OCI-LY1 (cell line): ENCODE measurements at regions not wholly inside any gene's neighbourhood (a gene's known extent, or its start where the extent isn't known, plus 50 kb on each side); places are given as distances from the start of the nearest gene placed in this dataset.

Experiments used
- H2AFZ ChIP-seq: fragments of 200-600 bp; sonication (generic), shearing (Covaris generic); 2 replicates; pipeline ENCODE4 v1.6.0; 2014; ENCODE audit warnings: antibody characterized with exemption, mild to moderate bottlenecking, low read length
- H3F3A ChIP-seq: fragments of 200-600 bp; sonication (generic), shearing (Covaris generic); 2 replicates; pipeline ENCODE4 v1.6.0; 2014; ENCODE audit warnings: mild to moderate bottlenecking, antibody characterized with exemption, low read length, moderate library complexity; ENCODE audit not compliant: insufficient read depth
- H3K27ac ChIP-seq: fragments of 200-600 bp; sonication (generic); 2 replicates; pipeline ENCODE4 v1.5.1; 2014; ENCODE audit warnings: low read length, mixed run types, mild to moderate bottlenecking, low read depth; ENCODE audit not compliant: poor library complexity, severe bottlenecking
- H3K27me3 ChIP-seq: fragments of 200-600 bp; sonication (generic); 2 replicates; pipeline ENCODE4 v1.6.0; 2014; ENCODE audit warnings: antibody characterized with exemption, mild to moderate bottlenecking, low read length, moderate library complexity; ENCODE audit not compliant: insufficient read depth
- H3K36me3 ChIP-seq: fragments of 200-600 bp; sonication (generic); 2 replicates; pipeline ENCODE4 v1.6.1; 2014; ENCODE audit warnings: mild to moderate bottlenecking, antibody characterized with exemption, low read length, moderate library complexity, mixed read lengths; ENCODE audit not compliant: insufficient read depth
- H3K4me1 ChIP-seq: fragments of 200-600 bp; sonication (generic); 2 replicates; pipeline ENCODE4 v1.5.1; 2014; ENCODE audit warnings: mild to moderate bottlenecking, low read length, moderate library complexity; ENCODE audit not compliant: insufficient read depth, severe bottlenecking
- H3K4me2 ChIP-seq: fragments of 200-600 bp; sonication (generic), shearing (Covaris generic); 2 replicates; pipeline ENCODE4 v1.6.1; 2014; ENCODE audit warnings: low read length
- H3K4me3 ChIP-seq: fragments of 200-600 bp; sonication (generic); 2 replicates; pipeline ENCODE4 v1.5.1; 2014; ENCODE audit warnings: low read length, low read depth, mild to moderate bottlenecking, mixed read lengths; ENCODE audit not compliant: poor library complexity, severe bottlenecking
- H3K79me2 ChIP-seq: fragments of 200-600 bp; shearing (Covaris generic); 2 replicates; pipeline ENCODE4 v1.6.1; 2016; ENCODE audit warnings: mixed run types, low read length, mixed read lengths; ENCODE audit not compliant: insufficient read depth
- H3K9ac ChIP-seq: fragments of 200-600 bp; sonication (generic), shearing (Covaris generic); 2 replicates; pipeline ENCODE4 v1.6.1; 2014; ENCODE audit warnings: mild to moderate bottlenecking, low read length, mixed read lengths
- H3K9me2 ChIP-seq: fragments of 200-600 bp; sonication (generic), shearing (Covaris generic); 2 replicates; pipeline ENCODE4 v1.6.1; 2014; ENCODE audit warnings: low read depth, mild to moderate bottlenecking, low read length, mixed read lengths
- H3K9me3 ChIP-seq: fragments of 200-600 bp; shearing (Covaris generic); 2 replicates; pipeline ENCODE4 v1.6.1; 2014; ENCODE audit warnings: low read length, mixed read lengths
- H4K20me1 ChIP-seq: fragments of 200-600 bp; sonication (generic), shearing (Covaris generic); 2 replicates; pipeline ENCODE4 v1.6.0; 2016; ENCODE audit warnings: mild to moderate bottlenecking, low read length; ENCODE audit not compliant: insufficient read depth
- EZH2 ChIP-seq: fragments of 200-600 bp; sonication (generic), shearing (Covaris generic); IDR thresholded peaks from 2 replicates; pipeline ENCODE4 v1.8.0; 2017; ENCODE audit warnings: borderline replicate concordance, mixed run types, mild to moderate bottlenecking, antibody characterized with exemption, low read length, moderate library complexity, mixed read lengths
- TF ChIP-seq, protein P1 (sequence below): fragments of 200-600 bp; sonication (generic), shearing (Covaris generic); IDR thresholded peaks from 2 replicates; pipeline ENCODE4 v1.5.1; 2017; ENCODE audit warnings: mild to moderate bottlenecking, antibody characterized with exemption, low read length, moderate library complexity, mixed read lengths

DNA sequence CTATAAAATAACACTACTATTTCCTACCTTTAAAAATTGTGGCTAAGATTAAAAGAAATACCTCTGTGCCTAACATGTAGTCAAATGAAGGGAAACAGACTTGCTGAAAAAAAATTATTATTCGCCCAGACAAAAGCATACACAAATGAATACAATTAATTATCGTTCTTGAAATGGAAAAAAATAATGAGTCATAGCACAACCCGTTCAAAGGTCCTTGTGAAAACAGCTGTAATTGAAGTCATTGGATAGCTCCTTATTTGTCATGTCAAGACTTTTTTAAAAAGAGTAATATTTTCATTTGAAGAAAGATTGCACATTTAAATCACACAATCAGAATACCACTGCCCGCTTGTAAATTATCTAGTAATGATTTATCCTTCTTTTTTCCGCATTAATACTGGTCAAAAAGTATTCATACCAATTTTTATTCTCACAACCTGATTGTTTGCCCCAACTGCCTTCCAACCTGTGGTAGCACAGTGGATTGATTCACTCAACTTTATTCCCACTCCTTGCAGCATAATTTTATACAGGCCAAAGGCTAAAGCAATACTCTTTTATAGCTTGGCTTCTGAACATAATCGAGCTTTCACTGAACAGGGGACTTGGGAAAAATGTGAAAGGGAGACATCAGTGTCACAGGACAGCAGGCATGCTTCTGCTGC, 655.2 kb upstream of the MAP3K7 start:
- Histone ChIP-seq H3K9me2 (no peaks in the 10 kb centered on the region), H3K9me3 (no peaks in the 10 kb centered on the region), H3K27me3 (0 out of 2 replicates have a peak, but pooled peaks cover 2% of the 10 kb centered on the region), H2AFZ (no peak overlapping the region), H3K4me3 (no peak overlapping the region), H3K4me2 (no peak overlapping the region), H3F3A (no peaks in the 10 kb centered on the region), H3K27ac (no peak overlapping the region), H3K79me2 (no peaks in the 10 kb centered on the region), H3K4me1 (no peaks in the 10 kb centered on the region), H3K9ac (no peak overlapping the region), H3K36me3 (no peaks in the 10 kb centered on the region), H4K20me1 (no peaks in the 10 kb centered on the region)
- no peak for TF ChIP-seq EZH2
- TF ChIP-seq, protein P1, sequence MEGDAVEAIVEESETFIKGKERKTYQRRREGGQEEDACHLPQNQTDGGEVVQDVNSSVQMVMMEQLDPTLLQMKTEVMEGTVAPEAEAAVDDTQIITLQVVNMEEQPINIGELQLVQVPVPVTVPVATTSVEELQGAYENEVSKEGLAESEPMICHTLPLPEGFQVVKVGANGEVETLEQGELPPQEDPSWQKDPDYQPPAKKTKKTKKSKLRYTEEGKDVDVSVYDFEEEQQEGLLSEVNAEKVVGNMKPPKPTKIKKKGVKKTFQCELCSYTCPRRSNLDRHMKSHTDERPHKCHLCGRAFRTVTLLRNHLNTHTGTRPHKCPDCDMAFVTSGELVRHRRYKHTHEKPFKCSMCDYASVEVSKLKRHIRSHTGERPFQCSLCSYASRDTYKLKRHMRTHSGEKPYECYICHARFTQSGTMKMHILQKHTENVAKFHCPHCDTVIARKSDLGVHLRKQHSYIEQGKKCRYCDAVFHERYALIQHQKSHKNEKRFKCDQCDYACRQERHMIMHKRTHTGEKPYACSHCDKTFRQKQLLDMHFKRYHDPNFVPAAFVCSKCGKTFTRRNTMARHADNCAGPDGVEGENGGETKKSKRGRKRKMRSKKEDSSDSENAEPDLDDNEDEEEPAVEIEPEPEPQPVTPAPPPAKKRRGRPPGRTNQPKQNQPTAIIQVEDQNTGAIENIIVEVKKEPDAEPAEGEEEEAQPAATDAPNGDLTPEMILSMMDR = no peak

DNA sequence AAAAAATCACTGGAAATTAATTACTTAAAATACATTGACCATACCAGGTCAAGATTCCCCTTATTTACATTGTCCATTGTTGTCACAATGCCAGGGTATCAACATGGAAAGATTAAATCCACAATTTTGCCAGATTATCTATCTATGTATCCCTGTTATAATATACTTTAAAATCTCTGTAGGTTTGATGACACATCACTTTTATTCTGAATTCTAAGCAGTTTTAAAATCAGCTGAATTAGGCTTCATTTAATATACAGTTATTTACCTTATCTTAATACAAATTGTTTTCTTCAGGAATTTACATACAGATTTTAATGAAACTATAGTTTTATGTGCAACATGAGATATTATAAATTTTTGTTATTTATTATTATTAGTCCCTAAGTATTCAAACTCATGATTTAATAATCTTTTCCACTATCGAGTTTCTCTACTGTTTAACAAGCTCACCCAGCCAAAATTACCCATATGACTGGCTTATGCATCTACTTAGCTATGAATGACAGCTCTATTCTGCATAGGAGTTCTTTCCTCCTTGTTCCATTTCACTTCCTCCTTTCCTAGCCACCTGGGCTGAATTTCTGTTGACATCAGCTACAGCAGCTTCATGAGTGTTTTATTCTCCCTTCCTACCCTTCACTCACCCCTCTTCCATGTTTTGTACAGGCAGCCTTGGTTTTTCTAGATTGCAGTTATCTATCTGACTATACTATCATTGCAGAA, 654.2 kb upstream of the MAP3K7 start:
- Histone ChIP-seq H3K9me2 (no peaks in the 10 kb centered on the region), H3K36me3 (no peaks in the 10 kb centered on the region), H3K27me3 (0 out of 2 replicates have a peak, but pooled peaks cover 2% of the 10 kb centered on the region), H3K4me3 (no peak overlapping the region), H3K9ac (no peak overlapping the region), H3F3A (no peaks in the 10 kb centered on the region), H2AFZ (no peak overlapping the region), H3K79me2 (no peaks in the 10 kb centered on the region), H3K4me1 (no peaks in the 10 kb centered on the region), H4K20me1 (no peaks in the 10 kb centered on the region), H3K9me3 (no peaks in the 10 kb centered on the region), H3K27ac (no peak overlapping the region), H3K4me2 (no peak overlapping the region)
- TF ChIP-seq, protein P1 = no peak
- TF ChIP-seq EZH2 = no peak

DNA sequence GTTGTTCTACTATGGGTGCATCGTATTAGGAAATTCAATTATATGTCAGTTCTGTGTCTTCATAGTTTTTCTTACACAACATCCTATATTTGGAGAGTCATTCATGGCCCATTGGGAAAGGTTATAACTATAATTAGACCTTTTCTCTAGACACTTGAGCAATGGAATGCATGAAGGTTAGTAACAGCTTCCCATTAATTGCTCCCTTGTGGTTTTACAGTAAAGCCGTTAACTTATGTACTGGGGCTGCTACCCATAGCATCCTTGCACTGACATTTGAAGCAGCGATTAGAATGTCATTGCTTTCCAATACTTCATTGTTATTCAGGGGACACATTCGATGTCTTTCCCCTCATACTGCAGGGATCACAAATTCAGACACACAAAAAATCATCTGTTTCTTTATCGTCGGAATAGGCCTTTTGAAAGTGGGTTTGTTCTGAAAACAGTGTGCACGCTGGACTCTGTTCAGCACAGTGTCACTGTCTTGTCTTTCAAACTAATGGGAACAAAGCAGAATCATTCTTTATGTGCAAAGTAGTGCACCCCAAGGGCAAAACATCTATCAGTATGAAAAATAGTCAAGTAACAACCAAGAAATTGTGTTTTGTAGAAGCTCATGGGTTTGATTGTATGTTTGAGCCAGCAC, 634.3 kb upstream of the MAP3K7 start:
- Histone ChIP-seq H3K27me3 (no peaks in the 10 kb centered on the region), H3K27ac (no peak overlapping the region), H3K4me3 (no peak overlapping the region), H3F3A (no peaks in the 10 kb centered on the region), H3K4me1 (no peaks in the 10 kb centered on the region), H3K9me2 (no peaks in the 10 kb centered on the region), H3K79me2 (no peaks in the 10 kb centered on the region), H3K4me2 (no peak overlapping the region), H3K9ac (no peak overlapping the region), H4K20me1 (no peaks in the 10 kb centered on the region), H2AFZ (no peak overlapping the region), H3K36me3 (no peaks in the 10 kb centered on the region), H3K9me3 (no peaks in the 10 kb centered on the region)
- TF ChIP-seq EZH2 = no peak
